ENCODE measurements at regions not wholly inside any gene's neighbourhood (a gene's known extent, or its start where the extent isn't known, plus 50 kb on each side); places are given as distances from the start of the nearest gene placed in this dataset.

DNA sequence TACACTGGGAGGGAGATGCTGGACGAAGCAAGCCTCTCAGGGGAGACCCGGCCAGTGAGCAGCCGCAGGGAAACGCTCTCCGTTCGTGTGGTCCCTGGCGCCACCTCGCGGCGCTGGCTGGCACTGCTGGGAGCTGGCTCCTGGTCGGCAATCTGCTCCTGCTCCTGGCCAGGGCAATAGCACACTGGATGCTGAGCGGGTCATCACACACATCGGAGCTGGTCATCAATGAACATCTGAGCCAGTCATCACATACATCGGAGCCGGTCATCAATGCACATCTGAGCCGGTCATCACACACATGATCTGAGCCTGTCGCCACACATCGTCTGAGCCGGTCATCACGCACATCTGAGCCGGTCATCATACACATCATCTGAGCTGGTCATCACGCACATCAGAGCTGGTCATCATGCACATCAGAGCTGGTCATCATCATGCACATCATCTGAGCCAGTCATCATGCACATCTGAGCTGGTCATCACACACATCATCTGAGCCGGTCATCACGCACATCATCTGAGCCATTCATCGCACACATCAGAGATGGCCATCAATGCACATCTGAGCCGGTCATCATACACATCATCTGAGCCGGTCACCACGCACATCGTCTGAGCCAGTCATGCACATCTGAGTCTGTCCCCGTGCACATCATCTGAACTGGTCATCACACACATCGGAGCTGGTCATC lies 217.3 kb downstream of the RBFOX3 start (continued):
- TF ChIP-seq ZNF670 (CRISPR knock-in tag; IDR thresholded peaks at IDR 0.05; ENCODE audit: borderline replicate concordance) (no peak), ZBTB38 (CRISPR knock-in tag; IDR thresholded peaks at IDR 0.05) (peak; percentile 33; the same call in 1 of the 2 replicates), ZNF414 (CRISPR knock-in tag; IDR thresholded peaks at IDR 0.05) (no peak), ZNF768 (CRISPR knock-in tag; IDR thresholded peaks at IDR 0.05) (peak; percentile 56; the same call in 1 of the 2 replicates), CTCF (CRISPR knock-in tag; IDR thresholded peaks at IDR 0.05) (peak; percentile 98), CCDC6 (CRISPR knock-in tag; IDR thresholded peaks at IDR 0.05) (no peak), ZNF782 (CRISPR knock-in tag; IDR thresholded peaks at IDR 0.05; ENCODE audit: borderline replicate concordance) (no peak), ZNF317 (CRISPR knock-in tag; IDR thresholded peaks at IDR 0.05) (0 out of 2 replicates have a peak, but pooled peaks have one; percentile 14)
- TF ChIP-seq, protein P1, sequence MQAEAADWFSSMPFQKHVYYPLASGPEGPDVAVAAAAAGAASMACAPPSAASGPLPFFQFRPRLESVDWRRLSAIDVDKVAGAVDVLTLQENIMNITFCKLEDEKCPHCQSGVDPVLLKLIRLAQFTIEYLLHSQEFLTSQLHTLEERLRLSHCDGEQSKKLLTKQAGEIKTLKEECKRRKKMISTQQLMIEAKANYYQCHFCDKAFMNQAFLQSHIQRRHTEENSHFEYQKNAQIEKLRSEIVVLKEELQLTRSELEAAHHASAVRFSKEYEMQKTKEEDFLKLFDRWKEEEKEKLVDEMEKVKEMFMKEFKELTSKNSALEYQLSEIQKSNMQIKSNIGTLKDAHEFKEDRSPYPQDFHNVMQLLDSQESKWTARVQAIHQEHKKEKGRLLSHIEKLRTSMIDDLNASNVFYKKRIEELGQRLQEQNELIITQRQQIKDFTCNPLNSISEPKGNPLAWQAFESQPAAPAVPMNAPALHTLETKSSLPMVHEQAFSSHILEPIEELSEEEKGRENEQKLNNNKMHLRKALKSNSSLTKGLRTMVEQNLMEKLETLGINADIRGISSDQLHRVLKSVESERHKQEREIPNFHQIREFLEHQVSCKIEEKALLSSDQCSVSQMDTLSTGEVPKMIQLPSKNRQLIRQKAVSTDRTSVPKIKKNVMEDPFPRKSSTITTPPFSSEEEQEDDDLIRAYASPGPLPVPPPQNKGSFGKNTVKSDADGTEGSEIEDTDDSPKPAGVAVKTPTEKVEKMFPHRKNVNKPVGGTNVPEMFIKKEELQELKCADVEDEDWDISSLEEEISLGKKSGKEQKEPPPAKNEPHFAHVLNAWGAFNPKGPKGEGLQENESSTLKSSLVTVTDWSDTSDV (CRISPR knock-in tag; IDR thresholded peaks at IDR 0.05), result no peak
- TF ChIP-seq, protein P2, sequence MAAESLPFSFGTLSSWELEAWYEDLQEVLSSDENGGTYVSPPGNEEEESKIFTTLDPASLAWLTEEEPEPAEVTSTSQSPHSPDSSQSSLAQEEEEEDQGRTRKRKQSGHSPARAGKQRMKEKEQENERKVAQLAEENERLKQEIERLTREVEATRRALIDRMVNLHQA (CRISPR knock-in tag; IDR thresholded peaks at IDR 0.05), result no peak
- TF ChIP-seq, protein P3, sequence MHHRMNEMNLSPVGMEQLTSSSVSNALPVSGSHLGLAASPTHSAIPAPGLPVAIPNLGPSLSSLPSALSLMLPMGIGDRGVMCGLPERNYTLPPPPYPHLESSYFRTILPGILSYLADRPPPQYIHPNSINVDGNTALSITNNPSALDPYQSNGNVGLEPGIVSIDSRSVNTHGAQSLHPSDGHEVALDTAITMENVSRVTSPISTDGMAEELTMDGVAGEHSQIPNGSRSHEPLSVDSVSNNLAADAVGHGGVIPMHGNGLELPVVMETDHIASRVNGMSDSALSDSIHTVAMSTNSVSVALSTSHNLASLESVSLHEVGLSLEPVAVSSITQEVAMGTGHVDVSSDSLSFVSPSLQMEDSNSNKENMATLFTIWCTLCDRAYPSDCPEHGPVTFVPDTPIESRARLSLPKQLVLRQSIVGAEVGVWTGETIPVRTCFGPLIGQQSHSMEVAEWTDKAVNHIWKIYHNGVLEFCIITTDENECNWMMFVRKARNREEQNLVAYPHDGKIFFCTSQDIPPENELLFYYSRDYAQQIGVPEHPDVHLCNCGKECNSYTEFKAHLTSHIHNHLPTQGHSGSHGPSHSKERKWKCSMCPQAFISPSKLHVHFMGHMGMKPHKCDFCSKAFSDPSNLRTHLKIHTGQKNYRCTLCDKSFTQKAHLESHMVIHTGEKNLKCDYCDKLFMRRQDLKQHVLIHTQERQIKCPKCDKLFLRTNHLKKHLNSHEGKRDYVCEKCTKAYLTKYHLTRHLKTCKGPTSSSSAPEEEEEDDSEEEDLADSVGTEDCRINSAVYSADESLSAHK (CRISPR knock-in tag; IDR thresholded peaks at IDR 0.05; ENCODE audit: borderline replicate concordance), result no peak
- TF ChIP-seq, protein P4, sequence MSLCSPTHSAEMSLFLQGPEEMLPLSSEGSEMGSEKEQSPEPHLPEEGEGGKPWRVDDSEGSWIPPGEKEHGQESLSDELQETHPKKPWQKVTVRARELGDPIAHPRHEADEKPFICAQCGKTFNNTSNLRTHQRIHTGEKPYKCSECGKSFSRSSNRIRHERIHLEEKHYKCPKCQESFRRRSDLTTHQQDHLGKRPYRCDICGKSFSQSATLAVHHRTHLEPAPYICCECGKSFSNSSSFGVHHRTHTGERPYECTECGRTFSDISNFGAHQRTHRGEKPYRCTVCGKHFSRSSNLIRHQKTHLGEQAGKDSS (CRISPR knock-in tag; IDR thresholded peaks at IDR 0.05; ENCODE audit: borderline replicate concordance, low read depth), result peak; percentile 40; the same call in 1 of the 2 replicates
- TF ChIP-seq, protein P5, sequence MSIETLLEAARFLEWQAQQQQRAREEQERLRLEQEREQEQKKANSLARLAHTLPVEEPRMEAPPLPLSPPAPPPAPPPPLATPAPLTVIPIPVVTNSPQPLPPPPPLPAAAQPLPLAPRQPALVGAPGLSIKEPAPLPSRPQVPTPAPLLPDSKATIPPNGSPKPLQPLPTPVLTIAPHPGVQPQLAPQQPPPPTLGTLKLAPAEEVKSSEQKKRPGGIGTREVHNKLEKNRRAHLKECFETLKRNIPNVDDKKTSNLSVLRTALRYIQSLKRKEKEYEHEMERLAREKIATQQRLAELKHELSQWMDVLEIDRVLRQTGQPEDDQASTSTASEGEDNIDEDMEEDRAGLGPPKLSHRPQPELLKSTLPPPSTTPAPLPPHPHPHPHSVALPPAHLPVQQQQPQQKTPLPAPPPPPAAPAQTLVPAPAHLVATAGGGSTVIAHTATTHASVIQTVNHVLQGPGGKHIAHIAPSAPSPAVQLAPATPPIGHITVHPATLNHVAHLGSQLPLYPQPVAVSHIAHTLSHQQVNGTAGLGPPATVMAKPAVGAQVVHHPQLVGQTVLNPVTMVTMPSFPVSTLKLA (IDR thresholded peaks at IDR 0.05), result no peak

All from HepG2 (cell line).